ENCODE measurements at regions not wholly inside any gene's neighbourhood (a gene's known extent, or its start where the extent isn't known, plus 50 kb on each side); places are given as distances from the start of the nearest gene placed in this dataset.

GRCh38 chr4:96675416-96675815 is 835.5 kb downstream of the PDHA2 start:
- TF ChIP-seq SIN3A (IDR thresholded peaks at IDR 0.05; ENCODE audit: low read depth): no peak
- TF ChIP-seq, protein P1, sequence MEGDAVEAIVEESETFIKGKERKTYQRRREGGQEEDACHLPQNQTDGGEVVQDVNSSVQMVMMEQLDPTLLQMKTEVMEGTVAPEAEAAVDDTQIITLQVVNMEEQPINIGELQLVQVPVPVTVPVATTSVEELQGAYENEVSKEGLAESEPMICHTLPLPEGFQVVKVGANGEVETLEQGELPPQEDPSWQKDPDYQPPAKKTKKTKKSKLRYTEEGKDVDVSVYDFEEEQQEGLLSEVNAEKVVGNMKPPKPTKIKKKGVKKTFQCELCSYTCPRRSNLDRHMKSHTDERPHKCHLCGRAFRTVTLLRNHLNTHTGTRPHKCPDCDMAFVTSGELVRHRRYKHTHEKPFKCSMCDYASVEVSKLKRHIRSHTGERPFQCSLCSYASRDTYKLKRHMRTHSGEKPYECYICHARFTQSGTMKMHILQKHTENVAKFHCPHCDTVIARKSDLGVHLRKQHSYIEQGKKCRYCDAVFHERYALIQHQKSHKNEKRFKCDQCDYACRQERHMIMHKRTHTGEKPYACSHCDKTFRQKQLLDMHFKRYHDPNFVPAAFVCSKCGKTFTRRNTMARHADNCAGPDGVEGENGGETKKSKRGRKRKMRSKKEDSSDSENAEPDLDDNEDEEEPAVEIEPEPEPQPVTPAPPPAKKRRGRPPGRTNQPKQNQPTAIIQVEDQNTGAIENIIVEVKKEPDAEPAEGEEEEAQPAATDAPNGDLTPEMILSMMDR (IDR thresholded peaks at IDR 0.05 in 2 of 3, conservative IDR thresholded peaks at IDR 0.05 in 1 of 3; ENCODE audit: borderline replicate concordance in 1 of 3, insufficient read depth in 1 of 3, low read depth in 2 of 3, low read length in 2 of 3): no peak
- no peak for TF ChIP-seq RAD21 (IDR thresholded peaks at IDR 0.05; ENCODE audit: low read depth)
- no peak for TF ChIP-seq POLR2AphosphoS5 (IDR thresholded peaks at IDR 0.05; ENCODE audit: low read depth, low read length)
- TF ChIP-seq POLR2A (IDR thresholded peaks at IDR 0.05; ENCODE audit: borderline replicate concordance, extremely low read depth, insufficient read depth, insufficient read length): no peak
- TF ChIP-seq EZH2 (IDR thresholded peaks at IDR 0.05): no peak
- TF ChIP-seq ZNF274 (IDR thresholded peaks at IDR 0.05; ENCODE audit: low read depth, low read length): no peak
- TF ChIP-seq ATF3 (IDR thresholded peaks at IDR 0.05): no peak
- TF ChIP-seq ZBTB33 (IDR thresholded peaks at IDR 0.05; ENCODE audit: extremely low read depth, insufficient replicate concordance, low read length): no peak
- TF ChIP-seq EZH2phosphoT487 (IDR thresholded peaks at IDR 0.05; ENCODE audit: borderline replicate concordance): no peak
- no peak for TF ChIP-seq JUND (IDR thresholded peaks at IDR 0.05)
- TF ChIP-seq REST (IDR thresholded peaks at IDR 0.05; ENCODE audit: low read depth): no peak
